ENCODE measurements at regions not wholly inside any gene's neighbourhood (a gene's known extent, or its start where the extent isn't known, plus 50 kb on each side); places are given as distances from the start of the nearest gene placed in this dataset.

- TF ChIP-seq NFRKB (IDR thresholded peaks at IDR 0.05) (no peak), BHLHE40 (IDR thresholded peaks at IDR 0.05; ENCODE audit: borderline replicate concordance) (no peak), FOXK2 (IDR thresholded peaks at IDR 0.05) (no peak), ELF4 (IDR thresholded peaks at IDR 0.05) (no peak), SUZ12 (IDR thresholded peaks at IDR 0.05) (no peak), CTBP1 (IDR thresholded peaks at IDR 0.05; ENCODE audit: borderline replicate concordance) (no peak), HDGF (IDR thresholded peaks at IDR 0.05; ENCODE audit: borderline replicate concordance) (no peak), FOXA1 (IDR thresholded peaks at IDR 0.05) (no peak), PKNOX1 (IDR thresholded peaks at IDR 0.05) (no peak), TARDBP (IDR thresholded peaks at IDR 0.05) (no peak), ZNF384 (IDR thresholded peaks at IDR 0.05) (no peak), ARNT (IDR thresholded peaks at IDR 0.05) (no peak), SP1 (IDR thresholded peaks at IDR 0.05) (no peak)
Measured at GRCh38 chr7:37601321-37601720, 82.2 kb upstream of the GPR141 start.

All from HEK293T (cell line).